Pancreas (tissue), 10 donors: ENCODE measurements at regions not wholly inside any gene's neighbourhood (a gene's known extent, or its start where the extent isn't known, plus 50 kb on each side); places are given as distances from the start of the nearest gene placed in this dataset.

ENCODE experiments used
- ATAC-seq, 4 donors: fragments of 200-7000 bp; cut with Tn5 transposase; one replicate each; pipeline versions ENCODE4 v1.8.0 to v1.9.1; 2020; ENCODE audit warnings: mild to moderate bottlenecking in 4 of 4, moderate library complexity in 4 of 4
- DNase-seq, 6 donors: peaks; one replicate each; pipeline ENCODE4 v3.0.0-alpha.2; 2020
- FAIRE-seq: peaks from 2 replicates; lab custom pipeline; 2012; peaks lifted over from hg19 to GRCh38; lab: Jason Lieb, UNC
- H3K27ac ChIP-seq, 4 donors: fragments of 200-600 bp; sonication (generic); 1 replicate in 3 of 4; 2 replicates in 1 of 4; pipeline versions ENCODE4 v1.5.0 to v1.8.0; 2020
- H3K27me3 ChIP-seq, 4 donors: fragments of 200-600 bp; one replicate each; pipeline ENCODE4 v1.8.0; 2021
- H3K36me3 ChIP-seq, 3 donors: fragments of 200-600 bp; sonication (generic) in 1 of 3; one replicate each; pipeline versions ENCODE4 v1.5.0 to v1.8.0; 2020 to 2021
- H3K4me1 ChIP-seq, 3 donors: fragments of 200-600 bp; one replicate each; pipeline ENCODE4 v1.8.0; 2021
- H3K4me3 ChIP-seq, 4 donors: fragments of 200-600 bp; sonication (generic) in 2 of 4; one replicate each; pipeline versions ENCODE4 v1.5.0 to v1.8.0; 2020 to 2021
- H3K9me3 ChIP-seq, 4 donors: fragments of 200-600 bp; one replicate each; pipeline ENCODE4 v1.8.0; 2021
- CTCF ChIP-seq, 4 donors: fragments of 200-600 bp; sonication (generic) in 3 of 4; IDR thresholded peaks; one replicate each; pipeline versions ENCODE4 v1.5.0 to v1.8.0; 2021; ENCODE audit warnings: antibody characterized with exemption in 4 of 4
- WGBS, 2 donors: extraction: QIAGEN DNeasy Blood & Tissue Kit; methylation state at CpG; one replicate each; pipeline ENCODE4 v1.1.7; 2013; 5-methylcytosine and 5-hydroxymethylcytosine counted together
- intact Hi-C, 3 donors: fragments of 100-400 bp; cut with DNase I; formaldehyde crosslinking; loops; one replicate each; pipeline versions ENCODE4 v1.11.1 to v1.14.2; 2022
- donor health status: healthy with polysubstance abuse.
- donor health status: DM: no; HTN: no; CAD: no; lungs with moderate emphysema.
- donor health status: DM: no; HTN: no; CAD: no.
- donor health status: control.
- donor health status: control.
- donor health status: Bipolar disorder and iron deficiency.
- donor health status: DM: yes; HTN: yes; CAD: no.
- donor health status: DM: no; HTN: no; CAD: no.
- donor health status: DM: no; HTN: no; CAD: no.
- donor health status: DM: yes; HTN: yes; CAD: no.

DNA sequence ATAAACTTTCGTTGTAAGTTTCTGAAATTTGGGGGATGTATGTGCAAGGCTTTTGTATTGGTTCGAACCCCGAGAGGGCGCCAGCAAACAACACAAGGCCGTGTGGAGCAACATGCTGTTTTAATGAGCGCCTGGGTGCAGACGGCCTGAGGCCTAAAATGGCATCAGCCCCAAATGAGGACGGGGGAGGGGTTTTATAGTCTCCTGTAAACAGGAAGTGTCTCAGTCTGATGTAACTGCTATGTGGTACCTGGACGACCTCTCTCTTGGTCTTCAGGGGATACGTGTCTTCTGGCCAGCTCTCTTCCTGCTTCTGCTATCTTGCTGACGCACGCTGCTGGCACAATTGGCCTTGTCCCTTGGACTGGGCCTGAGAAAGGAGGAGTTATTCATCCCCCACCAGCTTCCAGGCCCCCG lies 1348.0 kb downstream of the ADGRL3 start:
- H3K36me3 ChIP-seq, result no peaks in the 10 kb centered on the region
- H3K27ac ChIP-seq, result no peak overlapping the region
- no peaks in the 10 kb centered on the region for H3K27me3 ChIP-seq
- FAIRE-seq, result no peak
- no peak for TF ChIP-seq CTCF (IDR thresholded peaks at IDR 0.05)
- DNase-seq, result no peak
- no peak overlapping the region for H3K4me3 ChIP-seq
- 42 to 53% methylated on average over 13 of the region's 13 CpGs for WGBS, 2 donors
- H3K9me3 ChIP-seq, result no peaks in the 10 kb centered on the region
- H3K4me1 ChIP-seq, result no peaks in the 10 kb centered on the region
- intact Hi-C loops, result no loop called here
- ATAC-seq, result no peak

DNA sequence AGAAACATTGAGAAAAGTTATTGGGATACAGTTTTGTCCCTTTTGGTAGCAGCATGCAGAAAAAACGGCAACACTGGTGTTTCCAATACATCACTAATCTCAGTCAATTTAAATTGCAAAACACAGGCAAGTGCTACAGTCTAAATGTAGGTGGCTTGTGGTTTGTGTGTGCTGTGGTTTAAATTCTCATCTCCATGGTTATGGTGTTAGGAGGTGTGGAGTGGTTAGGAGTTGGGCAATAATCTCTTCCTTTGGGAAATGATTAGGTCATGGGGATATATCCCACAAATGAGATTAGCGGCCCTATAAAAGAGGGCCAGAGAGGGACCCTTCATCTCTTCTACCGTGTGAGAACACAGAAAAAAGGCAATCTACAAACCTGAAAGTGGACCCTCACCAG lies 1344.3 kb downstream of the ADGRL3 start:
- intact Hi-C loops, result no loop called here
- H3K4me3 ChIP-seq, result no peak overlapping the region
- no peaks in the 10 kb centered on the region for H3K4me1 ChIP-seq
- FAIRE-seq (no peak), DNase-seq (no peak), ATAC-seq (no peak)
- no peaks in the 10 kb centered on the region for H3K36me3 ChIP-seq
- WGBS, 2 donors, result 44 to 55% methylated on average over 3 of the region's 3 CpGs
- no peaks in the 10 kb centered on the region for H3K9me3 ChIP-seq
- no peak overlapping the region for H3K27ac ChIP-seq
- no peak for TF ChIP-seq CTCF (IDR thresholded peaks at IDR 0.05)
- H3K27me3 ChIP-seq, result no peaks in the 10 kb centered on the region

GRCh38 chr4:62543002-62543401 lies 1342.9 kb downstream of the ADGRL3 start:
- H3K27ac ChIP-seq, result no peak overlapping the region
- no peak overlapping the region for H3K4me3 ChIP-seq
- no peak for TF ChIP-seq CTCF (IDR thresholded peaks at IDR 0.05)
- intact Hi-C loops, result no loop called here
- FAIRE-seq, result no peak
- 64 to 88% methylated on average over 2 of the region's 2 CpGs for WGBS, 2 donors
- H3K4me1 ChIP-seq, result no peaks in the 10 kb centered on the region
- ATAC-seq, result no peak
- H3K27me3 ChIP-seq, result no peaks in the 10 kb centered on the region
- H3K36me3 ChIP-seq, result no peaks in the 10 kb centered on the region
- H3K9me3 ChIP-seq, result no peaks in the 10 kb centered on the region
- no peak for DNase-seq

DNA sequence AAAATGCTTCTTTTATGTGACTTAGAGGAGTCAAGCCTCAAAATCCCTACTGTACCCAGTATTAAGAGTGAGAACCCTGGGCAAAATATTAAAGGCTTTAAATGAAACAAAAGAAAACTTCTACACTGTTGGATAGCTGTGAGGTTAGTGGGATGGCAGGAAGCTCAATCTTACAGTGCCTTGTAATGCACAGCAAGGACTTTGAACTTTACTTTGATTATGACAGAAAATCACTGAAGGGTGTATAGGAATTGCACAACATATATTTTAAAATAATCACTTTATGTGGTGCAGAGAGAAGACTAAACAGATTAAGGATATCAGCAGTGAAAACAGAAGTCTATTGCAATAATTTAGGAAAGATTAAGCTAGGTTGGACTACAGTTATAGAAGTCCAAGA lies 1333.4 kb downstream of the ADGRL3 start:
- H3K9me3 ChIP-seq, result no peaks in the 10 kb centered on the region
- H3K27me3 ChIP-seq, result no peaks in the 10 kb centered on the region
- no peaks in the 10 kb centered on the region for H3K36me3 ChIP-seq
- DNase-seq, result no peak
- H3K4me1 ChIP-seq, result no peaks in the 10 kb centered on the region
- H3K4me3 ChIP-seq, result no peak overlapping the region
- H3K27ac ChIP-seq, result no peak overlapping the region
- ATAC-seq, result no peak
- intact Hi-C loops, result no loop called here
- FAIRE-seq, result no peak
- TF ChIP-seq CTCF (IDR thresholded peaks at IDR 0.05), result no peak

GRCh38 chr4:62531731-62532130 lies 1331.6 kb downstream of the ADGRL3 start:
- Histone ChIP-seq H3K4me3 (no peak overlapping the region), H3K4me1 (no peaks in the 10 kb centered on the region), H3K36me3 (no peaks in the 10 kb centered on the region), H3K9me3 (no peaks in the 10 kb centered on the region), H3K27ac (no peak overlapping the region), H3K27me3 (no peaks in the 10 kb centered on the region)
- intact Hi-C loops, result no loop called here
- FAIRE-seq (no peak), DNase-seq (no peak), ATAC-seq (no peak)
- TF ChIP-seq CTCF (IDR thresholded peaks at IDR 0.05), result no peak
- WGBS, 2 donors, result 30 to 47% methylated on average over 1 of the region's 1 CpG
